ENCODE measurements at regions not wholly inside any gene's neighbourhood (a gene's known extent, or its start where the extent isn't known, plus 50 kb on each side); places are given as distances from the start of the nearest gene placed in this dataset.

DNA sequence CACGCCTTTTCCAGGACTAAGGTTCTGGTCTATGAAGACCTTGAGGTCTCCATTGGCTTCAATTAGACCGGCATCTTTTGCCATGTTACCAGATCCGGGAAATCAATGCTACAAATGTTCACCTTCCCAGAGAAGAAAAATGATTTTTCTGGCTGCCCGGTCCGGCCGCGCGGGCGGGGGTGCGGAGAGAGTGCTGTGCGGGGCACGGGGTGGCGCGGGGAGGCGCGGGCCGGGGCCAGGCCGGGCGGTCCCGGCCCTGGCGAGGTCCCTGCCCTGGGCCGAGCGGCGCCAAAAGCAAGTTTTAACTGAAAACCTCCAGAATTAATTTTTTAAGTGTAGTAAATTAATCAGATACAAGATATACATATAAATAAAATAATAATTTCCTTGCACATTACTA lies 128.2 kb downstream of the MINAR1 start:
- no peak for DNase-seq (ENCODE audit: low read depth)
- no peak for TF ChIP-seq POLR2A (IDR thresholded peaks at IDR 0.05; ENCODE audit: extremely low read depth, insufficient read length)
- TF ChIP-seq, protein P1, sequence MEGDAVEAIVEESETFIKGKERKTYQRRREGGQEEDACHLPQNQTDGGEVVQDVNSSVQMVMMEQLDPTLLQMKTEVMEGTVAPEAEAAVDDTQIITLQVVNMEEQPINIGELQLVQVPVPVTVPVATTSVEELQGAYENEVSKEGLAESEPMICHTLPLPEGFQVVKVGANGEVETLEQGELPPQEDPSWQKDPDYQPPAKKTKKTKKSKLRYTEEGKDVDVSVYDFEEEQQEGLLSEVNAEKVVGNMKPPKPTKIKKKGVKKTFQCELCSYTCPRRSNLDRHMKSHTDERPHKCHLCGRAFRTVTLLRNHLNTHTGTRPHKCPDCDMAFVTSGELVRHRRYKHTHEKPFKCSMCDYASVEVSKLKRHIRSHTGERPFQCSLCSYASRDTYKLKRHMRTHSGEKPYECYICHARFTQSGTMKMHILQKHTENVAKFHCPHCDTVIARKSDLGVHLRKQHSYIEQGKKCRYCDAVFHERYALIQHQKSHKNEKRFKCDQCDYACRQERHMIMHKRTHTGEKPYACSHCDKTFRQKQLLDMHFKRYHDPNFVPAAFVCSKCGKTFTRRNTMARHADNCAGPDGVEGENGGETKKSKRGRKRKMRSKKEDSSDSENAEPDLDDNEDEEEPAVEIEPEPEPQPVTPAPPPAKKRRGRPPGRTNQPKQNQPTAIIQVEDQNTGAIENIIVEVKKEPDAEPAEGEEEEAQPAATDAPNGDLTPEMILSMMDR (IDR thresholded peaks at IDR 0.05; ENCODE audit: low read depth, low read length) = no peak
- TF ChIP-seq, protein P2, sequence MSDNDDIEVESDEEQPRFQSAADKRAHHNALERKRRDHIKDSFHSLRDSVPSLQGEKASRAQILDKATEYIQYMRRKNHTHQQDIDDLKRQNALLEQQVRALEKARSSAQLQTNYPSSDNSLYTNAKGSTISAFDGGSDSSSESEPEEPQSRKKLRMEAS (IDR thresholded peaks at IDR 0.05; ENCODE audit: low read depth, low read length) = no peak
- no peak for TF ChIP-seq MYC (IDR thresholded peaks at IDR 0.05; ENCODE audit: low read depth, low read length)
- H3K4me3 ChIP-seq (ENCODE audit: low read depth, low read length) = no peak overlapping the region

DNA sequence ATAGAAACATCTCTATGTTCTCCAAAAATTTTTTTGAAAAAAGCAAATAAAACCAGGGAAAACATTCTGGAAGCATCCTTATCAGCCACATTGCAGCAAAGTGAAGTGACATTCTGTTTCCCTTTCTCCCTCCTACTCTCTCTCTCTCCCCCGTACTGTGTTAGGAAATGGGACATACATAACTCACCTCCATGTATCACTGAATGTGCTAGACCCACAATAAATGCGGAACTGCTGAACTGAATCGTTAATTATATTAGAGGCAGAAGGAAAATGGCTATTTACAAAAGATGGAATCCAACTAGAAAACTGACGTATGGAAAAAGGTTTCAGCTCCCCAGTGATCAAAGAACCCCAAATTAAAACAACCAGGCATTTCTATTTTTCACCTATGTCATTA lies 129.8 kb downstream of the MINAR1 start:
- no peak overlapping the region for H3K4me3 ChIP-seq (ENCODE audit: low read depth, low read length)
- TF ChIP-seq, protein P2 (IDR thresholded peaks at IDR 0.05; ENCODE audit: low read depth, low read length) = no peak
- TF ChIP-seq POLR2A (IDR thresholded peaks at IDR 0.05; ENCODE audit: extremely low read depth, insufficient read length) (no peak), MYC (IDR thresholded peaks at IDR 0.05; ENCODE audit: low read depth, low read length) (no peak)
- TF ChIP-seq, protein P1 (IDR thresholded peaks at IDR 0.05; ENCODE audit: low read depth, low read length) = no peak
- no peak for DNase-seq (ENCODE audit: low read depth)

DNA sequence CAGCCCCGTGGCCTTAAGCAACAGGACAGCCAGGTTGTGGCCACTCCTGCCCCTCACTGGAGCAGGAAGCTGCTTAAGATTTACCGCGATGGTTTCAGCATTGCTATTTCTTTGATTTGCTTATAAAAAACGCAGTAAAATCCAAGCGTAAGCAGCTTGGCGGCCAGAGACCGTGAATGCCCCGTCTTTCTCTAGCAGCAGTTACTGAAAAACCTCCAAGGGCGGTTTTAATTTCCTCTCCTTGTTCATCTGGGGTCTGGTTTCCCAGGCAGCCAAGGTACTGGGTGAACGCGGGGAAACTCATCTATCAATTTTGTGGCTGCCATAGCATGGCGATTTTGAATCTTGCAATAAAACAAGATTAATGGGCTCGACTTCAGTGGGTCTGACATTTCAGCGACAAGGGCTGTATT lies 130.3 kb downstream of the MINAR1 start:
- DNase-seq (ENCODE audit: low read depth) = no peak
- no peak overlapping the region for H3K4me3 ChIP-seq (ENCODE audit: low read depth, low read length)
- TF ChIP-seq, protein P2 (IDR thresholded peaks at IDR 0.05; ENCODE audit: low read depth, low read length) = no peak
- TF ChIP-seq POLR2A (IDR thresholded peaks at IDR 0.05; ENCODE audit: extremely low read depth, insufficient read length) (no peak), MYC (IDR thresholded peaks at IDR 0.05; ENCODE audit: low read depth, low read length) (no peak)
- TF ChIP-seq, protein P1 (IDR thresholded peaks at IDR 0.05; ENCODE audit: low read depth, low read length) = no peak

DNA sequence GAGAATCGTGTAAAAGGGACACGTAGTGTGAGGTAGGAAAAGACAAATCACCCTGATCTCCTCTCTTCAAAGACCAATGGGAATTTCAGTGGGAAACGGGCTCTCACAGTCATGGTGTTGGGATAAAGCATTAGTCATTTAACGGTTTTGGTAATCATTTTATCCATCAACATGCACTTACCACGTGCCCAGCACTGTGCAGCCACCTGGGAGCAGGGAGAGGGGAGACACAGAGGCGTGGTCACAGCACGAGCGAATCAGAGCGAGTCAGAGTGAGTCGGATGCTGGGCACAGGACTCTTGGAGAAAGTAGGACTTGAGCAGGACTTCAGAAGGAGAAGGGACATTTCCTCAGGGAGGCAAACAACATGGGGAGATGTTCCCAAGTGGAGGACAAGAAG lies 130.8 kb downstream of the MINAR1 start:
- TF ChIP-seq, protein P1 (IDR thresholded peaks at IDR 0.05; ENCODE audit: low read depth, low read length) = no peak
- no peak for TF ChIP-seq POLR2A (IDR thresholded peaks at IDR 0.05; ENCODE audit: extremely low read depth, insufficient read length)
- TF ChIP-seq MYC (IDR thresholded peaks at IDR 0.05; ENCODE audit: low read depth, low read length) = no peak
- TF ChIP-seq, protein P2 (IDR thresholded peaks at IDR 0.05; ENCODE audit: low read depth, low read length) = no peak
- no peak for DNase-seq (ENCODE audit: low read depth)
- H3K4me3 ChIP-seq (ENCODE audit: low read depth, low read length) = no peak overlapping the region

DNA sequence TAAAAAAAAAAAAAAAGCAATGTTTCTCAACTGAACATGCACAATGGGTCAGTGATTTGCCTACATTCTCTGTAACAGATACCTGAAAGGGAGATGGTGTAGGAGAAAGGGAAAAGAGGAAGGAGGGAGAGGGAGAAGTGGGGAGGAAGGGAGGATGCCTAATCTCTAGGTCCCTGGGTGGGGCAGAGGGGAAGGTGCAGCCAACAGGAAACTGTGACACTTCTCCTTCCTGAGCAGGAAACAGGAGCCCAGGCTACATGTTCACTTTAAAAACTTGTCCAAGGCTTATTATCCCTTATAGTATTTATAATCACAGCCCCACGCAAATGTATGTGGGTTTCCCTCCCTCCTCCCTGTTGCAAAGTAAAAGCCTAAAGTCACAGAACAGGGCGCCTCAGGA lies 137.9 kb downstream of the MINAR1 start:
- TF ChIP-seq, protein P2 (IDR thresholded peaks at IDR 0.05; ENCODE audit: low read depth, low read length) = no peak
- TF ChIP-seq, protein P1 (IDR thresholded peaks at IDR 0.05; ENCODE audit: low read depth, low read length) = no peak
- TF ChIP-seq POLR2A (IDR thresholded peaks at IDR 0.05; ENCODE audit: extremely low read depth, insufficient read length) = no peak
- no peak for TF ChIP-seq MYC (IDR thresholded peaks at IDR 0.05; ENCODE audit: low read depth, low read length)
- H3K4me3 ChIP-seq (ENCODE audit: low read depth, low read length) = no peak overlapping the region
- no peak for DNase-seq (ENCODE audit: low read depth)
